ENCODE measurements at regions not wholly inside any gene's neighbourhood (a gene's known extent, or its start where the extent isn't known, plus 50 kb on each side); places are given as distances from the start of the nearest gene placed in this dataset.

GRCh38 chr6:22682979-22683378 is 113.6 kb downstream of the HDGFL1 start:
- DNase-seq (ENCODE audit: low spot score) = no peak
- no peak for TF ChIP-seq CTCF (IDR thresholded peaks at IDR 0.05)
- ATAC-seq (ENCODE audit: low FRiP score) = no peak

GRCh38 chr6:22690446-22690845 is 121.1 kb downstream of the HDGFL1 start:
- no peak for ATAC-seq (ENCODE audit: low FRiP score)
- DNase-seq (ENCODE audit: low spot score) = no peak
- no peak for TF ChIP-seq CTCF (IDR thresholded peaks at IDR 0.05)

- DNase-seq (ENCODE audit: low spot score) (no peak), ATAC-seq (ENCODE audit: low FRiP score) (no peak)
- no peak for TF ChIP-seq CTCF (IDR thresholded peaks at IDR 0.05)
These were observed 124.8 kb downstream of the HDGFL1 start for GRCh38 chr6:22694092-22694724.

GRCh38 chr6:22696481-22696880 is 127.1 kb downstream of the HDGFL1 start:
- ATAC-seq (ENCODE audit: low FRiP score) (no peak), DNase-seq (ENCODE audit: low spot score) (no peak)
- no peak for TF ChIP-seq CTCF (IDR thresholded peaks at IDR 0.05)

GRCh38 chr6:22697306-22697705 is 127.9 kb downstream of the HDGFL1 start:
- TF ChIP-seq CTCF (IDR thresholded peaks at IDR 0.05) = no peak
- ATAC-seq (ENCODE audit: low FRiP score) = no peak
- DNase-seq (ENCODE audit: low spot score) = no peak

GRCh38 chr6:22699151-22699550 is 129.8 kb downstream of the HDGFL1 start:
- no peak for ATAC-seq (ENCODE audit: low FRiP score)
- no peak for DNase-seq (ENCODE audit: low spot score)
- no peak for TF ChIP-seq CTCF (IDR thresholded peaks at IDR 0.05)

GRCh38 chr6:22706651-22707050 is 137.3 kb downstream of the HDGFL1 start:
- no peak for TF ChIP-seq CTCF (IDR thresholded peaks at IDR 0.05)
- no peak for DNase-seq (ENCODE audit: low spot score)
- no peak for ATAC-seq (ENCODE audit: low FRiP score)
